Superior temporal gyrus (tissue), 1 donor: ENCODE measurements at regions not wholly inside any gene's neighbourhood (a gene's known extent, or its start where the extent isn't known, plus 50 kb on each side); places are given as distances from the start of the nearest gene placed in this dataset.
"Not testable (repeated sequence)": the region's sequence is repeated elsewhere in the genome, so short reads cannot be mapped to it uniquely, and the experiment has no call there.

ENCODE experiments used
- DNase-seq: peaks from one replicate; pipeline ENCODE4 v3.0.0-alpha.2; 2016; ENCODE audit errors: extremely low spot score

GRCh38 chr3:194941956-194942511 is 256.4 kb downstream of the FAM43A start:
- DNase-seq = no peak

GRCh38 chr3:194944526-194944925 is 258.8 kb downstream of the FAM43A start:
- no peak for DNase-seq

- DNase-seq = no peak
These were observed 259.8 kb downstream of the FAM43A start for GRCh38 chr3:194945508-194945907.

- DNase-seq = no peak
These were observed 260.4 kb downstream of the FAM43A start for GRCh38 chr3:194946091-194946490.

GRCh38 chr3:194949592-194949991 is 263.9 kb downstream of the FAM43A start:
- no peak for DNase-seq

GRCh38 chr3:194950906-194951628 is 265.4 kb downstream of the FAM43A start:
- DNase-seq = no peak

- DNase-seq = not testable (repeated sequence)
These were observed 265.9 kb downstream of the FAM43A start for GRCh38 chr3:194951629-194951920.

GRCh38 chr3:194951931-194952582 is 266.4 kb downstream of the FAM43A start:
- DNase-seq = no peak

GRCh38 chr3:194952841-194953241 is 267.2 kb downstream of the FAM43A start:
- no peak for DNase-seq

- DNase-seq = no peak
These were observed 267.6 kb downstream of the FAM43A start for GRCh38 chr3:194953291-194953690.

GRCh38 chr3:194955546-194955945 is 269.9 kb downstream of the FAM43A start:
- DNase-seq = no peak

GRCh38 chr3:194955979-194956696 is 270.5 kb downstream of the FAM43A start:
- no peak for DNase-seq

- DNase-seq = no peak
These were observed 271.2 kb downstream of the FAM43A start for GRCh38 chr3:194956697-194957396.

GRCh38 chr3:194957743-194958240 is 272.1 kb downstream of the FAM43A start:
- DNase-seq = no peak

GRCh38 chr3:194959217-194959616 is 273.5 kb downstream of the FAM43A start:
- DNase-seq = no peak

GRCh38 chr3:194959666-194960065 is 274.0 kb downstream of the FAM43A start:
- DNase-seq = not testable (repeated sequence)

GRCh38 chr3:194960446-194961032 is 274.9 kb downstream of the FAM43A start:
- no peak for DNase-seq

GRCh38 chr3:194961149-194961548 is 275.5 kb downstream of the FAM43A start:
- no peak for DNase-seq

- no peak for DNase-seq
These were observed 275.9 kb downstream of the FAM43A start for GRCh38 chr3:194961571-194961970.

- DNase-seq = no peak
These were observed 276.4 kb downstream of the FAM43A start for GRCh38 chr3:194962056-194962455.

GRCh38 chr3:194964809-194965208 is 279.1 kb downstream of the FAM43A start:
- no peak for DNase-seq
